Activated CD8-positive, alpha-beta T cell treated with anti-CD3 and anti-CD28 coated beads, Interleukin-2, amount 10 ng/mL, durations not matched to agents 7 days and 5 days (primary cell): ENCODE measurements at regions not wholly inside any gene's neighbourhood (a gene's known extent, or its start where the extent isn't known, plus 50 kb on each side); places are given as distances from the start of the nearest gene placed in this dataset.

ENCODE experiments used
- ATAC-seq: fragments of 150-1000 bp; cut with Tn5 transposase; one replicate; pipeline ENCODE4 v1.10.0; 2021; ENCODE audit warnings: moderate library complexity
- CTCF ChIA-PET: fragments of 350-600 bp; sonication (Branson Sonifier 250); formaldehyde crosslinking; loops from one replicate; lab custom pipeline; 2021; ENCODE audit warnings: antibody characterized with exemption; lab: Charles Lee
- POLR2A ChIA-PET: fragments of 350-600 bp; sonication (Branson Sonifier 250); formaldehyde crosslinking; loops from one replicate; lab custom pipeline; 2021; ENCODE audit warnings: antibody characterized with exemption; lab: Charles Lee
- DNase-seq: peaks from one replicate; pipeline ENCODE4 v3.0.0-alpha.2; 2020
- H3K27ac Mint-ChIP-seq: one replicate; pipeline ENCODE4 v1.8.0; 2021; ENCODE audit warnings: mild to moderate bottlenecking, mixed read lengths
- H3K27me3 Mint-ChIP-seq: one replicate; pipeline ENCODE4 v1.8.0; 2021; ENCODE audit warnings: low read depth, mixed read lengths
- H3K36me3 Mint-ChIP-seq: one replicate; pipeline ENCODE4 v1.8.0; 2021; ENCODE audit warnings: low read depth, mixed read lengths
- H3K4me1 Mint-ChIP-seq: one replicate; pipeline ENCODE4 v1.8.0; 2021; ENCODE audit warnings: low read depth, mixed read lengths
- H3K4me3 Mint-ChIP-seq: one replicate; pipeline ENCODE4 v1.8.0; 2021; ENCODE audit warnings: mild to moderate bottlenecking, mixed read lengths
- H3K9me3 Mint-ChIP-seq: one replicate; pipeline ENCODE4 v1.8.0; 2022; ENCODE audit warnings: mixed read lengths; ENCODE audit not compliant: insufficient read depth

- DNase-seq (no peak), ATAC-seq (no peak)
- Mint-ChIP-seq H3K4me1 (no peaks in the 10 kb centered on the region), H3K4me3 (no peak overlapping the region), H3K27ac (no peak overlapping the region), H3K36me3 (no peaks in the 10 kb centered on the region), H3K27me3 (no peaks in the 10 kb centered on the region), H3K9me3 (no peaks in the 10 kb centered on the region)
- ChIA-PET CTCF (no interaction called here), POLR2A (no interaction called here)
Observed at GRCh38 chr6:19415605-19416326, 421.4 kb upstream of the ID4 start.

- Mint-ChIP-seq H3K4me1 (no peaks in the 10 kb centered on the region), H3K27ac (no peak overlapping the region), H3K4me3 (no peak overlapping the region), H3K27me3 (no peaks in the 10 kb centered on the region), H3K36me3 (no peaks in the 10 kb centered on the region), H3K9me3 (no peaks in the 10 kb centered on the region)
- CTCF ChIA-PET = no interaction called here
- POLR2A ChIA-PET = no interaction called here
- DNase-seq = no peak
- ATAC-seq = no peak
Observed at GRCh38 chr6:19416811-19417210, 420.4 kb upstream of the ID4 start.

GRCh38 chr6:19417713-19418112 is 419.5 kb upstream of the ID4 start:
- H3K9me3 Mint-ChIP-seq = no peaks in the 10 kb centered on the region
- H3K4me3 Mint-ChIP-seq = no peak overlapping the region
- no peaks in the 10 kb centered on the region for H3K36me3 Mint-ChIP-seq
- H3K4me1 Mint-ChIP-seq = no peaks in the 10 kb centered on the region
- H3K27ac Mint-ChIP-seq = no peak overlapping the region
- POLR2A ChIA-PET = no interaction called here
- CTCF ChIA-PET = no interaction called here
- DNase-seq = no peak
- H3K27me3 Mint-ChIP-seq = no peaks in the 10 kb centered on the region
- no peak for ATAC-seq

- H3K36me3 Mint-ChIP-seq = no peaks in the 10 kb centered on the region
- no peak for ATAC-seq
- H3K27ac Mint-ChIP-seq = no peak overlapping the region
- CTCF ChIA-PET = no interaction called here
- no peaks in the 10 kb centered on the region for H3K27me3 Mint-ChIP-seq
- POLR2A ChIA-PET = no interaction called here
- H3K4me3 Mint-ChIP-seq = no peak overlapping the region
- no peaks in the 10 kb centered on the region for H3K4me1 Mint-ChIP-seq
- no peak for DNase-seq
- peaks cover 5% of the 10 kb centered on the region for H3K9me3 Mint-ChIP-seq
Observed at GRCh38 chr6:19424853-19425252, 412.3 kb upstream of the ID4 start.

- H3K27me3 Mint-ChIP-seq = no peaks in the 10 kb centered on the region
- H3K9me3 Mint-ChIP-seq = peaks cover 10% of the 10 kb centered on the region
- no peak overlapping the region for H3K27ac Mint-ChIP-seq
- H3K36me3 Mint-ChIP-seq = no peaks in the 10 kb centered on the region
- ATAC-seq (no peak), DNase-seq (no peak)
- ChIA-PET POLR2A (no interaction called here), CTCF (no interaction called here)
- no peak overlapping the region for H3K4me3 Mint-ChIP-seq
- no peaks in the 10 kb centered on the region for H3K4me1 Mint-ChIP-seq
Observed at GRCh38 chr6:19427548-19427947, 409.6 kb upstream of the ID4 start.

- Mint-ChIP-seq H3K27me3 (no peaks in the 10 kb centered on the region), H3K4me3 (no peak overlapping the region), H3K27ac (no peak overlapping the region), H3K9me3 (peaks cover 5% of the 10 kb centered on the region), H3K36me3 (no peaks in the 10 kb centered on the region), H3K4me1 (no peaks in the 10 kb centered on the region)
- POLR2A ChIA-PET = no interaction called here
- ATAC-seq (no peak), DNase-seq (no peak)
- CTCF ChIA-PET = no interaction called here
Observed at GRCh38 chr6:19432966-19433498, 404.1 kb upstream of the ID4 start.

- POLR2A ChIA-PET = no interaction called here
- Mint-ChIP-seq H3K27ac (no peak overlapping the region), H3K36me3 (no peaks in the 10 kb centered on the region), H3K4me3 (no peak overlapping the region), H3K4me1 (no peaks in the 10 kb centered on the region), H3K27me3 (no peaks in the 10 kb centered on the region), H3K9me3 (peaks cover 5% of the 10 kb centered on the region)
- CTCF ChIA-PET = no interaction called here
- ATAC-seq (no peak), DNase-seq (no peak)
Observed at GRCh38 chr6:19434065-19434464, 403.1 kb upstream of the ID4 start.

GRCh38 chr6:19435755-19436154 is 401.4 kb upstream of the ID4 start:
- no peaks in the 10 kb centered on the region for H3K4me1 Mint-ChIP-seq
- ATAC-seq (no peak), DNase-seq (no peak)
- ChIA-PET CTCF (no interaction called here), POLR2A (no interaction called here)
- no peak overlapping the region for H3K4me3 Mint-ChIP-seq
- no peaks in the 10 kb centered on the region for H3K36me3 Mint-ChIP-seq
- no peak overlapping the region for H3K27ac Mint-ChIP-seq
- H3K27me3 Mint-ChIP-seq = no peaks in the 10 kb centered on the region
- H3K9me3 Mint-ChIP-seq = peaks cover 5% of the 10 kb centered on the region

GRCh38 chr6:19438566-19439353 is 398.4 kb upstream of the ID4 start:
- no peaks in the 10 kb centered on the region for H3K4me1 Mint-ChIP-seq
- no peak overlapping the region for H3K27ac Mint-ChIP-seq
- ChIA-PET CTCF (no interaction called here), POLR2A (no interaction called here)
- no peak overlapping the region for H3K4me3 Mint-ChIP-seq
- no peaks in the 10 kb centered on the region for H3K9me3 Mint-ChIP-seq
- ATAC-seq (no peak), DNase-seq (no peak)
- H3K27me3 Mint-ChIP-seq = no peaks in the 10 kb centered on the region
- H3K36me3 Mint-ChIP-seq = no peaks in the 10 kb centered on the region

- H3K27ac Mint-ChIP-seq = no peak overlapping the region
- no peak for ATAC-seq
- H3K9me3 Mint-ChIP-seq = no peaks in the 10 kb centered on the region
- no peak for DNase-seq
- H3K4me1 Mint-ChIP-seq = no peaks in the 10 kb centered on the region
- no peaks in the 10 kb centered on the region for H3K36me3 Mint-ChIP-seq
- H3K27me3 Mint-ChIP-seq = no peaks in the 10 kb centered on the region
- H3K4me3 Mint-ChIP-seq = no peak overlapping the region
- ChIA-PET CTCF (no interaction called here), POLR2A (no interaction called here)
Observed at GRCh38 chr6:19440531-19440930, 396.6 kb upstream of the ID4 start.

GRCh38 chr6:19443411-19443810 is 393.8 kb upstream of the ID4 start:
- DNase-seq (no peak), ATAC-seq (no peak)
- Mint-ChIP-seq H3K9me3 (peaks cover 6% of the 10 kb centered on the region), H3K27ac (no peak overlapping the region), H3K36me3 (no peaks in the 10 kb centered on the region), H3K27me3 (no peaks in the 10 kb centered on the region), H3K4me3 (no peak overlapping the region), H3K4me1 (no peaks in the 10 kb centered on the region)
- ChIA-PET POLR2A (no interaction called here), CTCF (no interaction called here)

GRCh38 chr6:19444041-19444440 is 393.1 kb upstream of the ID4 start:
- H3K9me3 Mint-ChIP-seq = peaks cover 6% of the 10 kb centered on the region
- H3K27ac Mint-ChIP-seq = no peak overlapping the region
- no peaks in the 10 kb centered on the region for H3K4me1 Mint-ChIP-seq
- POLR2A ChIA-PET = no interaction called here
- ATAC-seq (no peak), DNase-seq (no peak)
- H3K27me3 Mint-ChIP-seq = no peaks in the 10 kb centered on the region
- H3K36me3 Mint-ChIP-seq = no peaks in the 10 kb centered on the region
- CTCF ChIA-PET = no interaction called here
- no peak overlapping the region for H3K4me3 Mint-ChIP-seq
